Right cardiac atrium (tissue), 5 donors: ENCODE measurements at regions not wholly inside any gene's neighbourhood (a gene's known extent, or its start where the extent isn't known, plus 50 kb on each side); places are given as distances from the start of the nearest gene placed in this dataset.

Experiments
- ATAC-seq, 2 donors: fragments of 200-7000 bp; cut with Tn5 transposase; one replicate each; pipeline versions ENCODE4 v1.8.0 to v1.9.1; 2020; ENCODE audit warnings: moderate library complexity in 2 of 2, mild to moderate bottlenecking in 1 of 2
- DNase-seq, 3 donors: peaks; one replicate each; pipeline ENCODE4 v3.0.0-alpha.2; 2020
- H3K27ac ChIP-seq: one replicate; pipeline ENCODE4 v1.5.1; 2013; ENCODE audit warnings: mild to moderate bottlenecking, low read length, control low read depth, moderate library complexity
- H3K27me3 ChIP-seq: one replicate; pipeline ENCODE4 v1.6.1; 2013; ENCODE audit not compliant: control insufficient read depth, insufficient read depth
- H3K4me1 ChIP-seq: one replicate; pipeline ENCODE4 v1.6.1; 2013; ENCODE audit warnings: low read length; ENCODE audit not compliant: control insufficient read depth, insufficient read depth
- H3K4me3 ChIP-seq: one replicate; pipeline ENCODE4 v1.5.1; 2013; ENCODE audit warnings: low read length, control low read depth
- H3K9me3 ChIP-seq: one replicate; pipeline ENCODE4 v1.6.1; 2013; ENCODE audit warnings: low read length; ENCODE audit not compliant: control insufficient read depth
- WGBS: extraction: QIAGEN DNeasy Blood & Tissue Kit; methylation state at CpG from one replicate; pipeline ENCODE4 v1.1.7; 2013; 5-methylcytosine and 5-hydroxymethylcytosine counted together
- intact Hi-C, 4 donors: fragments of 100-400 bp; cut with DNase I; formaldehyde crosslinking; loops; one replicate each; pipeline versions ENCODE4 v1.11.0 to v1.14.0; 2022 to 2023
- donor health status: healthy with polysubstance abuse.
- donor health status: DM: no; HTN: yes; CAD: no.
- donor health status: DM: no; HTN: no; CAD: no.
- donor health status: DM: no; HTN: yes; CAD: no; lungs with severe emphysema.
- donor health status: DM: yes; HTN: yes; CAD: no.

- Histone ChIP-seq H3K9me3 (no peaks in the 10 kb centered on the region), H3K27me3 (no peaks in the 10 kb centered on the region), H3K4me1 (no peaks in the 10 kb centered on the region), H3K27ac (no peak overlapping the region), H3K4me3 (no peak overlapping the region)
- ATAC-seq (peak in 1 of 2 donors; percentile 61), DNase-seq (no peak)
- 82% methylated on average over 2 of the region's 2 CpGs for WGBS
- intact Hi-C loops: no loop called here
Measured at GRCh38 chr2:14425869-14426268, 206.6 kb upstream of the LRATD1 start.

GRCh38 chr2:14428056-14428455, 204.5 kb upstream of the LRATD1 start:
- Histone ChIP-seq H3K9me3 (no peaks in the 10 kb centered on the region), H3K4me3 (no peak overlapping the region), H3K27ac (no peak overlapping the region), H3K27me3 (no peaks in the 10 kb centered on the region), H3K4me1 (no peaks in the 10 kb centered on the region)
- intact Hi-C loops: no loop called here
- DNase-seq (peak in 2 of 3 donors; percentile 23 to 64), ATAC-seq (peak; percentile 86 to 88)
- WGBS: 9% methylated on average over 2 of the region's 2 CpGs

- H3K27ac ChIP-seq: no peak overlapping the region
- H3K9me3 ChIP-seq: no peaks in the 10 kb centered on the region
- no peaks in the 10 kb centered on the region for H3K27me3 ChIP-seq
- WGBS: 66% methylated on average over 5 of the region's 5 CpGs
- intact Hi-C loops: no loop called here
- H3K4me1 ChIP-seq: no peaks in the 10 kb centered on the region
- peak; percentile 74 to 97 for ATAC-seq
- H3K4me3 ChIP-seq: no peak overlapping the region
- DNase-seq: peak in 1 of 3 donors; percentile 40
Measured at GRCh38 chr2:14433946-14434495, 198.5 kb upstream of the LRATD1 start.

GRCh38 chr2:14445670-14446069, 186.8 kb upstream of the LRATD1 start:
- ATAC-seq: no peak
- no peaks in the 10 kb centered on the region for H3K4me1 ChIP-seq
- no peaks in the 10 kb centered on the region for H3K27me3 ChIP-seq
- no peak overlapping the region for H3K27ac ChIP-seq
- H3K9me3 ChIP-seq: peaks cover 2% of the 10 kb centered on the region
- intact Hi-C loops: no loop called here
- DNase-seq: no peak
- no peak overlapping the region for H3K4me3 ChIP-seq

GRCh38 chr2:14448340-14448739, 184.2 kb upstream of the LRATD1 start:
- intact Hi-C loops: no loop called here
- no peak for DNase-seq
- no peaks in the 10 kb centered on the region for H3K27me3 ChIP-seq
- no peak overlapping the region for H3K27ac ChIP-seq
- WGBS: 68% methylated on average over 1 of the region's 1 CpG
- no peak for ATAC-seq
- H3K4me1 ChIP-seq: no peaks in the 10 kb centered on the region
- peaks cover 2% of the 10 kb centered on the region for H3K9me3 ChIP-seq
- no peak overlapping the region for H3K4me3 ChIP-seq

GRCh38 chr2:14451312-14451711, 181.2 kb upstream of the LRATD1 start:
- H3K27me3 ChIP-seq: no peaks in the 10 kb centered on the region
- H3K4me3 ChIP-seq: no peak overlapping the region
- ATAC-seq (no peak), DNase-seq (no peak)
- H3K4me1 ChIP-seq: no peaks in the 10 kb centered on the region
- H3K27ac ChIP-seq: no peak overlapping the region
- 56% methylated on average over 2 of the region's 2 CpGs for WGBS
- intact Hi-C loops: no loop called here
- peaks cover 4% of the 10 kb centered on the region for H3K9me3 ChIP-seq

GRCh38 chr2:14454202-14454601, 178.3 kb upstream of the LRATD1 start:
- H3K27ac ChIP-seq: no peak overlapping the region
- no peak for DNase-seq

GRCh38 chr2:14459786-14460325, 172.7 kb upstream of the LRATD1 start:
- intact Hi-C loops: no loop called here
- ATAC-seq (peak in 1 of 2 donors; percentile 43), DNase-seq (no peak)
- Histone ChIP-seq H3K27ac (no peak overlapping the region), H3K27me3 (no peaks in the 10 kb centered on the region), H3K4me3 (no peak overlapping the region), H3K4me1 (no peaks in the 10 kb centered on the region), H3K9me3 (no peaks in the 10 kb centered on the region)
- WGBS: 78% methylated on average over 1 of the region's 1 CpG

More at GRCh38 chr2:14454202-14454601, 178.3 kb upstream of the LRATD1 start:
- intact Hi-C loops: no loop called here
- Histone ChIP-seq H3K27me3 (no peaks in the 10 kb centered on the region), H3K4me3 (no peak overlapping the region), H3K4me1 (no peaks in the 10 kb centered on the region), H3K9me3 (peaks cover 4% of the 10 kb centered on the region)
- WGBS: 76% methylated on average over 3 of the region's 3 CpGs
- ATAC-seq: no peak

- no peak overlapping the region for H3K4me3 ChIP-seq
- intact Hi-C loops: no loop called here
- no peak overlapping the region for H3K27ac ChIP-seq
- H3K4me1 ChIP-seq: no peaks in the 10 kb centered on the region
- DNase-seq (no peak), ATAC-seq (no peak)
- 75% methylated on average over 5 of the region's 5 CpGs for WGBS
- no peaks in the 10 kb centered on the region for H3K9me3 ChIP-seq
- H3K27me3 ChIP-seq: no peaks in the 10 kb centered on the region
Measured at GRCh38 chr2:14475994-14476393, 156.5 kb upstream of the LRATD1 start.

- intact Hi-C loops: no loop called here
- 60% methylated on average over 2 of the region's 2 CpGs for WGBS
- no peak for ATAC-seq
Measured at GRCh38 chr2:14479486-14479885, 153.0 kb upstream of the LRATD1 start.

GRCh38 chr2:14480120-14480519, 152.4 kb upstream of the LRATD1 start:
- Histone ChIP-seq H3K27ac (no peak overlapping the region), H3K9me3 (no peaks in the 10 kb centered on the region), H3K27me3 (no peaks in the 10 kb centered on the region), H3K4me3 (no peak overlapping the region), H3K4me1 (no peaks in the 10 kb centered on the region)
- WGBS: 87% methylated on average over 2 of the region's 2 CpGs
- no peak for DNase-seq
- intact Hi-C loops: no loop called here
- no peak for ATAC-seq

More at GRCh38 chr2:14479486-14479885, 153.0 kb upstream of the LRATD1 start:
- Histone ChIP-seq H3K27ac (no peak overlapping the region), H3K4me1 (no peaks in the 10 kb centered on the region), H3K27me3 (no peaks in the 10 kb centered on the region), H3K4me3 (no peak overlapping the region), H3K9me3 (no peaks in the 10 kb centered on the region)
- DNase-seq: no peak

GRCh38 chr2:14480906-14481305, 151.6 kb upstream of the LRATD1 start:
- WGBS: 83% methylated on average over 1 of the region's 1 CpG
- ATAC-seq (no peak), DNase-seq (no peak)
- Histone ChIP-seq H3K4me3 (no peak overlapping the region), H3K9me3 (no peaks in the 10 kb centered on the region), H3K27me3 (no peaks in the 10 kb centered on the region), H3K4me1 (no peaks in the 10 kb centered on the region), H3K27ac (no peak overlapping the region)
- intact Hi-C loops: no loop called here
